ENCODE measurements at regions not wholly inside any gene's neighbourhood (a gene's known extent, or its start where the extent isn't known, plus 50 kb on each side); places are given as distances from the start of the nearest gene placed in this dataset.

- intact Hi-C loops (cut with micrococcal nuclease) = no loop called here
- no peaks in the 10 kb centered on the region for H3K4me1 Mint-ChIP-seq
- no peaks in the 10 kb centered on the region for H3K36me3 ChIP-seq (ENCODE audit: insufficient read depth, low read length)
- H3K9me3 ChIP-seq (ENCODE audit: control insufficient read depth in 1 of 2, low read length in 2 of 2) = no peaks in the 10 kb centered on the region
- peaks cover 5 to 30% (median 26%) of the 10 kb centered on the region in 8 donors for H3K9me3 Mint-ChIP-seq
- peaks cover 2% of the 10 kb centered on the region in 2 donors for H3K27me3 Mint-ChIP-seq
- DNase-seq = no peak
- ChIA-PET CTCF (ENCODE audit: partially characterized antibody) (no interaction called here), POLR2A (ENCODE audit: partially characterized antibody) (no interaction called here)
- H3K27me3 ChIP-seq (ENCODE audit: insufficient read depth, low read length) = no peaks in the 10 kb centered on the region
- no peaks in the 10 kb centered on the region for H3K4me1 ChIP-seq (ENCODE audit: insufficient read depth, low read length)
- peaks cover 6 to 13% of the 10 kb centered on the region in 2 donors for H3K36me3 Mint-ChIP-seq
- H3K27ac Mint-ChIP-seq = no peak overlapping the region
- H3K27ac ChIP-seq (ENCODE audit: low read depth, low read length) = no peak overlapping the region
- no peak overlapping the region for H3K4me3 ChIP-seq (ENCODE audit: low read length in 2 of 2)
- no peak overlapping the region for H3K4me3 Mint-ChIP-seq
These were observed 295.4 kb downstream of the PTTG2 start for GRCh38 chr4:38255572-38255971.

- Histone ChIP-seq H3K27me3 (ENCODE audit: insufficient read depth, low read length) (no peaks in the 10 kb centered on the region), H3K36me3 (ENCODE audit: insufficient read depth, low read length) (no peaks in the 10 kb centered on the region), H3K9me3 (ENCODE audit: control insufficient read depth in 1 of 2, low read length in 2 of 2) (no peaks in the 10 kb centered on the region), H3K27ac (ENCODE audit: low read depth, low read length) (no peak overlapping the region), H3K4me3 (ENCODE audit: low read length in 2 of 2) (no peak overlapping the region), H3K4me1 (ENCODE audit: insufficient read depth, low read length) (no peaks in the 10 kb centered on the region)
- intact Hi-C loops (cut with micrococcal nuclease) = no loop called here
- H3K36me3 Mint-ChIP-seq = no peaks in the 10 kb centered on the region
- no peak for DNase-seq
- no peak overlapping the region for H3K4me3 Mint-ChIP-seq
- H3K4me1 Mint-ChIP-seq = no peaks in the 10 kb centered on the region
- H3K27me3 Mint-ChIP-seq = no peaks in the 10 kb centered on the region
- ChIA-PET CTCF (ENCODE audit: partially characterized antibody) (no interaction called here), POLR2A (ENCODE audit: partially characterized antibody) (no interaction called here)
- H3K27ac Mint-ChIP-seq = no peak overlapping the region
- no peaks in the 10 kb centered on the region for H3K9me3 Mint-ChIP-seq
These were observed 306.4 kb downstream of the PTTG2 start for GRCh38 chr4:38266616-38267015.

DNA sequence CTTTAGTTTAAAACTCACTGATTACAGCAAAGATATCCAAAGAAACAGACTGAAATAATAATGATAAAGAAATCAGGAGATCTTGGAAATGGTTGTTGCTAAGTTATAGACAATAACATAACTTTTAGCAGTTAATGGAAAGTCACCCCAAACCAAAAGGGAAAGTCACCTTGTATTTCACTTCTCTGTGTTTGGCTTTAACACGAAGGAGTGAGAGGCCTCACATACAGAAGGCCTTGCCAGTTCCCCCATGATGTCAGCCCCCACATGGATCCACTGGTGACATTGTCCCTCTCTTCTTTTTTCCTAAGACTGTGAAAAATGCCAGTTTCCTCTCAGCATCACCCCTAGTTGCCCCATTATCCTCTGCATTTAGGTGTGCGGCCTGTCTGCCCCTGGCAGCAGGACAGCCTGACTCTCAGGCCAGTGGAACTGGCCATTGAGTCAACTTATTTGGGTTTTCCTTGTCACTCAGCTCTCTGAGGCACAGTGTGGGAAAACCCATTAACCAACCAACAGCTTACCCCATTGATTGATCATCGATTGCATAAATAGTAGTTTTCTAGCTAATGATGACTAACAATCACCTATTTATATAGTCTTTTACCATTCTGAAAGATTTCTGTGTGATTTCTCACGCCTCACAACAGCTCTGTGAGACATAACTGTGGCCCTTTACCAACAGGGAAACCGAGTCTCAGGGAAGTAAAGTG lies 308.1 kb downstream of the PTTG2 start:
- H3K9me3 Mint-ChIP-seq = no peaks in the 10 kb centered on the region
- POLR2A ChIA-PET (ENCODE audit: partially characterized antibody) = no interaction called here
- no peak overlapping the region for H3K27ac ChIP-seq (ENCODE audit: low read depth, low read length)

DNA sequence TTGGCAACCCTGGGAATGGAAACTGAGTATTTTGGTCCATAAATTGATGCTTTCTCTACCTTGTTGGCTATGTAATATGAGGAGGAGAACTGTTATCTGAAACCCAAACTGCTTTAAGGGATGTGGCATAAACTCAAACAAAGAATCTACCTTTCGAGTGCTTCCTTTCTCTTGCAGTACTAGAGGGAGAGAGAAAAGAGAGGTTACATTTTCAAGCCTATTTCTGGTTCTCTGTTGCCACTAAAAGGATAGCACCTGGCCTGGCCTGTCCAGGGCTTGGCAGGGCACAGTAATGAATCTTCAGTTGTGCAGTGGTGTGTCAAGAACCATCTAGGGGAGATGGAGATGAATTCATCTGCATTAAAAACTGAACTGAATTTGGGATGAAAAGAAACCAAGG lies 308.6 kb downstream of the PTTG2 start:
- Histone ChIP-seq H3K36me3 (ENCODE audit: insufficient read depth, low read length) (no peaks in the 10 kb centered on the region), H3K4me3 (ENCODE audit: low read length in 2 of 2) (no peak overlapping the region), H3K27ac (ENCODE audit: low read depth, low read length) (no peak overlapping the region), H3K4me1 (ENCODE audit: insufficient read depth, low read length) (no peaks in the 10 kb centered on the region), H3K9me3 (ENCODE audit: control insufficient read depth in 1 of 2, low read length in 2 of 2) (no peaks in the 10 kb centered on the region), H3K27me3 (ENCODE audit: insufficient read depth, low read length) (no peaks in the 10 kb centered on the region)
- intact Hi-C loops (cut with micrococcal nuclease) = no loop called here
- no peaks in the 10 kb centered on the region for H3K36me3 Mint-ChIP-seq
- H3K9me3 Mint-ChIP-seq = no peaks in the 10 kb centered on the region
- H3K4me1 Mint-ChIP-seq = no peaks in the 10 kb centered on the region
- ChIA-PET CTCF (ENCODE audit: partially characterized antibody) (no interaction called here), POLR2A (ENCODE audit: partially characterized antibody) (no interaction called here)
- no peak overlapping the region for H3K4me3 Mint-ChIP-seq
- DNase-seq = no peak
- H3K27me3 Mint-ChIP-seq = no peaks in the 10 kb centered on the region
- no peak overlapping the region for H3K27ac Mint-ChIP-seq

More for the DNA sequence above, 308.1 kb downstream of the PTTG2 start:
- no peak for DNase-seq
- H3K9me3 ChIP-seq (ENCODE audit: control insufficient read depth in 1 of 2, low read length in 2 of 2) = no peaks in the 10 kb centered on the region
- Mint-ChIP-seq H3K36me3 (no peaks in the 10 kb centered on the region), H3K27ac (no peak overlapping the region), H3K4me1 (no peaks in the 10 kb centered on the region), H3K27me3 (no peaks in the 10 kb centered on the region), H3K4me3 (no peak overlapping the region)
- no peaks in the 10 kb centered on the region for H3K4me1 ChIP-seq (ENCODE audit: insufficient read depth, low read length)
- CTCF ChIA-PET (ENCODE audit: partially characterized antibody) = no interaction called here
- no peaks in the 10 kb centered on the region for H3K36me3 ChIP-seq (ENCODE audit: insufficient read depth, low read length)
- no peak overlapping the region for H3K4me3 ChIP-seq (ENCODE audit: low read length in 2 of 2)
- intact Hi-C loops (cut with micrococcal nuclease) = no loop called here
- H3K27me3 ChIP-seq (ENCODE audit: insufficient read depth, low read length) = no peaks in the 10 kb centered on the region

GRCh38 chr4:38273407-38273806 lies 313.2 kb downstream of the PTTG2 start:
- intact Hi-C loops (cut with micrococcal nuclease) = no loop called here
- no peaks in the 10 kb centered on the region for H3K4me1 Mint-ChIP-seq
- H3K27ac ChIP-seq (ENCODE audit: low read depth, low read length) = no peak overlapping the region
- H3K27ac Mint-ChIP-seq = peak overlapping the region in 1 of 7 donors; percentile 15
- H3K36me3 Mint-ChIP-seq = no peaks in the 10 kb centered on the region
- DNase-seq = no peak
- POLR2A ChIA-PET (ENCODE audit: partially characterized antibody) = no interaction called here
- CTCF ChIA-PET (ENCODE audit: partially characterized antibody) = no interaction called here
- no peaks in the 10 kb centered on the region for H3K27me3 ChIP-seq (ENCODE audit: insufficient read depth, low read length)
- H3K4me1 ChIP-seq (ENCODE audit: insufficient read depth, low read length) = no peaks in the 10 kb centered on the region
- H3K9me3 ChIP-seq (ENCODE audit: control insufficient read depth in 1 of 2, low read length in 2 of 2) = no peaks in the 10 kb centered on the region
- H3K9me3 Mint-ChIP-seq = peaks cover 0 to 8% (median 0%) of the 10 kb centered on the region in 8 donors
- H3K4me3 ChIP-seq (ENCODE audit: low read length in 2 of 2) = no peak overlapping the region
- no peak overlapping the region for H3K4me3 Mint-ChIP-seq
- H3K27me3 Mint-ChIP-seq = no peaks in the 10 kb centered on the region
- no peaks in the 10 kb centered on the region for H3K36me3 ChIP-seq (ENCODE audit: insufficient read depth, low read length)

- H3K9me3 ChIP-seq (ENCODE audit: control insufficient read depth in 1 of 2, low read length in 2 of 2) = no peaks in the 10 kb centered on the region
- no peaks in the 10 kb centered on the region for H3K36me3 Mint-ChIP-seq
- intact Hi-C loops (cut with micrococcal nuclease) = no loop called here
- no peak overlapping the region for H3K4me3 ChIP-seq (ENCODE audit: low read length in 2 of 2)
- CTCF ChIA-PET (ENCODE audit: partially characterized antibody) = interaction anchor here (0.8 to 1.8 kb wide), 3 partner anchors 41 to 400 kb away, joined by 3 to 5 read pairs (median 3); no protein-coding TSS in a partner anchor
- no peak overlapping the region for H3K4me3 Mint-ChIP-seq
- DNase-seq = no peak
- H3K4me1 ChIP-seq (ENCODE audit: insufficient read depth, low read length) = no peaks in the 10 kb centered on the region
- H3K9me3 Mint-ChIP-seq = peaks cover 0 to 9% (median 0%) of the 10 kb centered on the region in 8 donors
- H3K27me3 Mint-ChIP-seq = no peaks in the 10 kb centered on the region
- no peak overlapping the region for H3K27ac Mint-ChIP-seq
- no peaks in the 10 kb centered on the region for H3K27me3 ChIP-seq (ENCODE audit: insufficient read depth, low read length)
- H3K27ac ChIP-seq (ENCODE audit: low read depth, low read length) = no peak overlapping the region
- POLR2A ChIA-PET (ENCODE audit: partially characterized antibody) = no interaction called here
- no peaks in the 10 kb centered on the region for H3K36me3 ChIP-seq (ENCODE audit: insufficient read depth, low read length)
- no peaks in the 10 kb centered on the region for H3K4me1 Mint-ChIP-seq
These were observed 315.3 kb downstream of the PTTG2 start for GRCh38 chr4:38275331-38276100.

DNA sequence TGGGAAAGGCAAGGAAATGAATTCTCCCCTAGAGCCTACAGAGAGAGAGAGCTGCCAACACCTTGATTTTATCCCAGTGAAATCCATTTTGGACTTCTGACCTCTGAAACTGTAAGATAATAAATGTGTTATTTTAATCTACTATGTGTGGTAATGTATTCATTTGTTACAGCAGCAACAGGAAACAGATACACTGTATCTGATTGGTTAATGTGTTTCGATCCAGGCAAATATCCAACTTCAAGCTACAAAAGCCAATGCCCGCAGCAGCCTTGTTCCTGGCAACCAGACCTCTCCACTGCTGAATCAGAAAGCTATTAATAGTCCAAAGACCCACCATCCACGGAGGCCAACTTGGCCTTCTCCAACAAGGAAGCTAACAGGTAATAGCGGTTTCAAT lies 318.1 kb downstream of the PTTG2 start:
- Mint-ChIP-seq H3K27ac (no peak overlapping the region), H3K36me3 (no peaks in the 10 kb centered on the region), H3K4me1 (peaks cover 0 to 2% (median under 1%) of the 10 kb centered on the region in 4 donors), H3K9me3 (peaks cover 0 to 9% (median 0%) of the 10 kb centered on the region in 8 donors), H3K27me3 (no peaks in the 10 kb centered on the region), H3K4me3 (no peak overlapping the region)
- ChIA-PET POLR2A (ENCODE audit: partially characterized antibody) (no interaction called here), CTCF (ENCODE audit: partially characterized antibody) (no interaction called here)
- H3K9me3 ChIP-seq (ENCODE audit: control insufficient read depth in 1 of 2, low read length in 2 of 2) = no peaks in the 10 kb centered on the region
- H3K27me3 ChIP-seq (ENCODE audit: insufficient read depth, low read length) = no peaks in the 10 kb centered on the region
- no peak for DNase-seq
- H3K4me3 ChIP-seq (ENCODE audit: low read length in 2 of 2) = no peak overlapping the region
- H3K36me3 ChIP-seq (ENCODE audit: insufficient read depth, low read length) = no peaks in the 10 kb centered on the region
- intact Hi-C loops (cut with micrococcal nuclease) = no loop called here
- no peaks in the 10 kb centered on the region for H3K4me1 ChIP-seq (ENCODE audit: insufficient read depth, low read length)
- no peak overlapping the region for H3K27ac ChIP-seq (ENCODE audit: low read depth, low read length)

Measured in CD4-positive, alpha-beta memory T cell (primary cell).